HG02798 (cell line): ENCODE measurements at regions not wholly inside any gene's neighbourhood (a gene's known extent, or its start where the extent isn't known, plus 50 kb on each side); places are given as distances from the start of the nearest gene placed in this dataset.
"Not testable (repeated sequence)": the region's sequence is repeated elsewhere in the genome, so short reads cannot be mapped to it uniquely, and the experiment has no call there.

Experiments used
- ATAC-seq: cut with Tn5 transposase; IDR thresholded peaks from one replicate; pipeline ENCODE4 v1.9.1; 2021; ENCODE audit warnings: mild to moderate bottlenecking; ENCODE audit not compliant: unreplicated experiment, poor library complexity

DNA sequence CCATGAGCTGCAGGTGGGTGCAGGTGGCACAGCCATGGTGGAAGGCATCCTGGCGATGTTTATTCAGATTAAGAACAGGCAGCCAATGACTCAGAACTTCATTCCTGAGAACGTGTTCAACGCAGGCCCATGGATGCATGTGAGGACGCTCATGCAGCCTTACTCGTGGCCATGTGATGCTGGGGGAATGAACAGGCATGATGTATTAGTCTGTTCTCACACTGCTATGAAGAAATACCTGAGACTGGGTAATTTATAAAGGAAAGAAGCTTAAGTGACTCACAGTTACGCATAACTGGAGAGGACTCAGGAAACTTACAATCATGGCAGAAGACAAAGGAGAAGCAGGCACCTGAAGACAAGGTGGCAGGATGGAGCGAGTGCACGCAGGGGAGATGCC, 146.6 kb downstream of the RNASET2 start:
- no peak for ATAC-seq

DNA sequence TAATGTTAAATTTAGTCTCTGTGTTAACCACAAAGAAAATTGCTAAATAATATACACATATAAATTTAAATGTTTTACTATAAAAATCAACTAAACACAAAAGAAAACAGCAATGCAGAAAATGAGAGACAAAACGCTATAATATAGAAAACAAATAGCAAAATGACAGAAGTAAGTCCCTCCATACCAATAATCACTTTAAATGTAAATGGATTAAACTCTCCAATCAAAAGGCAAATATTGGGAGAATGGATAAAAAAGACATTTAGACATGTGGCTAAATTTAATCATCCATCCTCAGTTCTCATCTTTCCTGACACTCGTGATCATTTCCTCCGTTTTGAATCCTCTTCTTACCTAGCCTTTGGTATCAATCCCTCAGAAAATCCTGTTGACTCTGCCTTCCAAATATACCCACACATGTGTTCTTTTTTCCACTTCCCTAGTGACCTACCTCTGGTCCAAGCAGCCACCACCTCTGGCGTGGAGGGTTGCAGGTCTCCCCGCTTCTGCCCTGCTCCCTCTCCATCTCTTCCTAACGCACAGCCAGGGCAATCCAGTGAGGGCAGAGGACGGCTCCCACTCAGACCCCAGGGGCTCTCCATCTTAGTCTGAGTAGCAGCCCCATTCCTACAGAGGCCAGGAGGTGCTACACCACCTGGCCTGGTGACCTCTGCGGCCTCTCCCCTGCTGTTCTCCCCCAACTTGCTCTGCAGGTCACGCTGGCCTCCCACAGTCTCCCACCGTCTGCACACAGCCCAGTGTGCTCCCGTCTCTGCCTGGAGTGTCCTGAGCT, 149.2 kb downstream of the RNASET2 start:
- no peak for ATAC-seq

DNA sequence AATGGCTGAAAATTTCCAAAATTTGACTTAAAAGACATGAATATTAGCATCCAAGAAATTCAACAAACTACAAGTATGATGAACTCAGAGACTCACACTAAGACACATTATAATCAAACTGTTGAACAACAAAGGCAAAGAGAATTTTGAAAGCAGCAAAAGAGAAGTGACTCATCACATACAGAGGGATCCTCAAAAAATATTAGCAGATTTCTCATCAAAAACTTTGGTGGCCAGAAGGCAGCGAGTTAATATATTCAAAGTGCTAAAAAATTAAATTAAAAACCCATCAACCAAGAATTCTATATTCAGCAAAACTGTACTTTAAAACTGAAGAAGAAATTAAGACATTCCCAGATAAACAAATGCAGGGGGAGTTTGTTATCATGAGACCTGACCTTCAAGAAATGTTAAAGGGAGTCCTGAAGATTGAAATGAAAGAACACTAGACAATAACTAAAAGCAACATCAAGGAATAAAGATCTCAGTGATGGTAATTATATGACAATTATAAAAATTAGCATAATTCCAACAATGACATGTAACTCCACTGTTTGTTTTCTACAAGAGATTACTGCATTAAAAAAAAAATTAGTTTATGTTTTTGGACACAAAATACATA, 150.0 kb downstream of the RNASET2 start:
- ATAC-seq, result no peak

DNA sequence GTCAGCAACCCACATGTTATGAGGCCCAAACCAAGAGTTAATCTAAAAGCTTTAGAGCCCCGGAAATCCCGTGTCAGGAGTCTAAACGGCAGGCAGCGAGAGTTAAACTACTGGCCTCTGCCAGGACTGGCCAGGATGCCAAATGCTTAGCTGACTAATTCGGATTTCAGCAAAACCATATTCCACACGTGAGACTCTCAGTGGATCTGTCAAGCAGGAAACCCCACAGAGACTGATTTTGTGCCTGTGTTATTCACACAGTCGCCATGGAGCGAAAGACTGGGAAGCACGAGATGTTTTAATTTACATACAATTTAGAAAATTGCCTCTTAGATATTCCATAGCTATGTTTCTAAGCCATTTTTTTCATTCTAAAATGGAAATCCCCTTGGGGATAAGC, 152.9 kb downstream of the RNASET2 start:
- no peak for ATAC-seq

DNA sequence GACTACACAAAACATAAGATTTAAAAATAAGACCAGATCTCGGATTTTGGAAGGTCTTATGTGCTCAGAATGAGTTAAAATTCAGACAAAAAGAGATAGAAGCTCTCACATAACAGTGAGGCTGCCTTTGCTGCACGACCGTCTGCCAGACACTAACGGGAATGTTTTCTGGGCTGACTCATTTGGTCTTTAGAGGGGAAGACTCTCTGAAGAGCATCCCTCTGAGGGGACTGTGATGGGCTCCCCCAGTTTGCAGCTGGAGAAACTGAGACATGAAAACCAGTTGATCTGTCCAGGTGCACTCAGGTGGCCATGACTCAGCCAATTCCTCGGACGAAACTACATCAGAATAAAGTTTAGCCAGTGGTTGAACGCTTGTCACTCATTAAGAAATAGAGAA, 153.9 kb downstream of the RNASET2 start:
- no peak for ATAC-seq

DNA sequence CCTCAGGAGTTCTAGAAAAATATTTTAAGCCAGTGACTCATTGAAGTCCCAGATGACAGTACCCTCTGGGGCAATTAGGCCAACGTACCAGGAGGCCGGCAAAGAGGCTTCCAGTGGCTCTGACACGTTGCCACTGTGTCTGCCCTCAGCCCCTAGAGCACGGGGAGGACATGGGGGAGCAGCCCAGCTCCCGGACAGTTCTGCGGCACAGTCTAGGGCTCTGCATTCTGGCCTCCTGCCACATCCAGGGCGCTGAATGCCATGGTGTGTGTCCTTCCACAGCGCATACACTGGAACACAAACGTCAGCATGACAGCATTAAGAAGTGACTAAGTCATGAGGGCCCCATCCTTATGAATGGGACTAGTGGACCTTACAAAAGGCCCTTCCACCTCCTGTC, 156.2 kb downstream of the RNASET2 start:
- ATAC-seq, result no peak

DNA sequence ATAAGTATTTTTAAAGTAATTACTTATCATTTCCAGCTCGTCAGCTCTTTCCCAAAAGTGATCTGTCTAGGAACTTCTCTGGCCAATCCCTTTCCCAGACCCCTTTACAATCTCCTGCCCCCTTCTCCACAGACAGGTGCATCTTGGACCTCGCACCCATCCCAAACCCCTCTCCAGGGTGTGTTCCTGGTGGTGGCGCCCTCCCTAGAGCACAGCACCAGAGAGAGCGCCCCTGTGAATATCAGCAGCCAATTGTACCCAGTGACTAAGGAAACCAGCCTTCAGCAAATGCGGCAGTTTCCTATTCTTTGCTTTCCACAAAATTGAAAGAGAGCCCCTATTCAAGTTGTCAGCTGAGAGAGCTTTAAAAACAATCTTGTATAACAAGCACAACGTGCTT, 157.7 kb downstream of the RNASET2 start:
- ATAC-seq, result no peak

DNA sequence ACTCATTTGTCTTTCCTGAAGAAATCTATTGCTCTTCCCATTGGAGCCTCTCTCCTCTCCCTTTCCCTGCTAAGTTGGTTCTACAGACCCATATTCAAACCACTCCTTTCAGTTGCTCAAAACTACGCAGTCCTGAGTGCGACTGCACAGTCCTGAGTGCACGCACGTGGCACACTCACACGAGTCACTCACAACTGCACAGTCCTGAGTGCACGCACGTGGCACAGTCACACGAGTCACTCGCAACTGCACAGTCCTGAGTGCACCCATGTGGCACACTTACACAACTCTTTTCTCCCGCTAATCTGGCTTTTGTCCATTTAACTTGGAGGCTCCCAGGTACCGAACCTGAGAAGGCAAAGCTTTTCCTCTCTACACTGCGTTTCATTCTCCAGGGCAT, 159.7 kb downstream of the RNASET2 start:
- ATAC-seq, result no peak

DNA sequence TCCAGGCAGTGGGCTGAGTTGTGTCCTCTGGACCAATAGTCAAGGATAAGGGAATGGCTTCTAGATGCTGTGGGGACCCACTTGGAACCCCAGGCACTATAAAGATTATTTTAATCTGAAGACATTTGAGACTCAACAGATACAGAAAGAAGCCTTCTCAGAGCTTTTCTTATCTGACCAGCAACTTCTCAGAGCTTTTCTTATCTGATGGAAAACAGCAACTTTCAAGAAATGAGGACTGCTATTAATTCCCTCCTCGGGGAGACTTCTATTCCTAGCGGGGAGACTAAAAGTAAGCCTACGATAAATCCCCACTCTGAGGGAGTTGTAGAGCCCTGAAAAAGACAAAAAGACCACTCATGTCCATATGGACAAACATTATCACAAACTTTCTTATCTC, 160.5 kb downstream of the RNASET2 start:
- no peak for ATAC-seq

DNA sequence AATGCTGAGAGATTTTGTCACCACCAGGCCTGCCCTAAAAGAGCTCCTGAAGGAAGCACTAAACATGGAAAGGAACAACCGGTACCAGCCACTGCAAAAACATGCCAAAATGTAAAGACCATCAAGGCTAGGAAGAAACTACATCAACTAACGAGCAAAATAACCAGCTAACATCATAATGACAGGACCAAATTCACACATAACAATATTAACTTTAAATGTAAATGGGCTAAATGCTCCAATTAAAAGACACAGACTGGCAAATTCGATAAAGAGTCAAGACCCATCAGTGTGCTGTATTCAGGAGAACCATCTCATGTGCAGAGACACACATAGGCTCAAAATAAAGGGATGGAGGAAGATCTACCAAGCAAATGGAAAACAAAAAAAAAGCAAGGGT, 163.8 kb upstream of the RPS6KA2 start:
- not testable (repeated sequence) for ATAC-seq

DNA sequence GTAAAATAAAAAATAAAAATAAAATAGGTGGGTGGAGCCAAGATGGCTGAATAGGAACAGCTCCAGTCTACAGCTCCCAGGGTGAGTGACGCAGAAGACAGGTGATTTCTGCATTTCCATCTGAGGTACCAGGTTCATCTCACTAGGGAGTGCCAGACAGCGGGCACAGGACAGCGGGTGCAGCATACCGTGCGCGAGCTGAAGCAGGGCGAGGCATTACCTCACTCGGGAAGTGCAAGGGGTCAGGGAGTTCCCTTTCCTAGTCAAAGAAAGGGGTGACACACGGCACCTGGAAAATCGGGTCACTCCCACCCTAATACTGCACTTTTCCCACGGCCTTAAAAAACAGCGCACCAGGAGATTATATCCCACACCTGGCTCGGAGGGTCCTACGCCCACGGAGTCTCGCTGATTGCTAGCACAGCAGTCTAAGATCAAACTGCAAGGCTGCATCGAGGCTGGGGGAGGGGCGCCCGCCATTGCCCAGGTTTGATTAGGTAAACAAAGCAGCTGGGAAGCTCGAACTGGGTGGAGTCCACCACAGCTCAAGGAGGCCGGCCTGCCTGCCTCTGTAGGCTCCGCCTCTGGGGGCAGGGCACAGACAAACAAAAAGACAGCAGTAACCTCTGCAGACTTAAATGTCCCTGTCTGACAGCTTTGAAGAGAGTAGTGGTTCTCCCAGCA, 161.9 kb upstream of the RPS6KA2 start:
- ATAC-seq, result not testable (repeated sequence)

DNA sequence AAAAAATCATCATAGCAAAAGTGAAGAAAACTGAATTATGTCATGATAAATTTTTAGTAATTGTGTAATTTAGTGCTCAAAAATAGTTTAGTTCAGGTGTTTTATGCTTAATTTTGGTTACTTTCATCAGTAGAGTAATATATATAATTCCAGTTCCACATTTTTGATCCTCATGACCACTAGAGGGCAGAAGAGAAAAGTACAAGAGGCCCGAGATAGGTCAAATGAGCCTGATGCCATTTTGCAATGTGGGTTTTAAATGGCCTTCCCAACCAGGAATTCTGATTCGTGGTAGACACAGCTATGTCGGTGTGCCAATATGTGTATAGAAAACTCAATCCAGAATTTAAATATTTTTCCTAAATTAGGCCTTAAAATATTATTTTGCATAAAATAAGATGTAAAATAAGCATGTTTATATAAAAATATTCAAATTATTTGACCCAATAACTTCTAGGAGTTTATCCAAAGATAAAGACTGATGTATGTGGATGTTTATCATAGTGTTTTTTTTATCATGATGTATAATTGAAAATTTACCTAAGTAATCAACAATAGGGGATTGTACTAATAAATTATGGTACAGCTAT, 159.7 kb upstream of the RPS6KA2 start:
- no peak for ATAC-seq

DNA sequence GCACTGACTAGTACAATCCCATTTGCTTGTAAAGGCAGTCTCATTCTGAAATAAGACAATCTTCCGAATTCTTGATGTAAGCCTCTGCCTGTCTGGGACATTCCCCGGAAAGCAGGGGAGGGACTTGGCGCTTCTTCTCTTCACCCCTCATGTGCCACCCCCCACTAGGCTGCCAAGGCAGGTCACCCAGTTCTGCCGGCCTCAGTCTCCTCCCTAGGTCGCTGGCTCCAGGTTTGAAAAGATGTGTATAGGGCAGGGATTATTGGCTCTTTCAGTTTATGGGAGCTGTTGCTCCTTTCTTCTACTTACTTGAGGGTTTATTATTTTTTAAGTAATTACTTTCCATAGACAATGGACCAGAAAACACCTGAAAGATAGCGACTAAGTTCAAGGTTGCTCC, 158.1 kb upstream of the RPS6KA2 start:
- ATAC-seq, result no peak

DNA sequence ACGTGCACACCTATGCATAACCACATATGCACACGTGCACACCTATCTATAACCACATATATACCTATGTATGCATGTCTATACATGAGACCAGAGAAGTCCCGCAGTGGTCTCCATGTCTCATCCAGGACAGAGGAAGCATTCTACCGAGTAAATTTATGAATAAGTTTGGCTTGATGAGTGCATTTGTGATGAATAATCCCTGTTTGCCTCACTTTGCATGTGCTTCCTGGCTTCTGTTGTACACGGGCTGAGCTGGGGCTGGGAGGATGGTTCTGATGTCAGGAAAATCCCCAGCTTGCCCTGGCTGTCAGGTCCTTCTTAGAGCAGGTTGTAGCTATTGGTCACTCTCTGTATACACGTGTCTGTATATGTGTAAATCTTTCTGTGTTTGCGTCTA, 157.6 kb upstream of the RPS6KA2 start:
- no peak for ATAC-seq

DNA sequence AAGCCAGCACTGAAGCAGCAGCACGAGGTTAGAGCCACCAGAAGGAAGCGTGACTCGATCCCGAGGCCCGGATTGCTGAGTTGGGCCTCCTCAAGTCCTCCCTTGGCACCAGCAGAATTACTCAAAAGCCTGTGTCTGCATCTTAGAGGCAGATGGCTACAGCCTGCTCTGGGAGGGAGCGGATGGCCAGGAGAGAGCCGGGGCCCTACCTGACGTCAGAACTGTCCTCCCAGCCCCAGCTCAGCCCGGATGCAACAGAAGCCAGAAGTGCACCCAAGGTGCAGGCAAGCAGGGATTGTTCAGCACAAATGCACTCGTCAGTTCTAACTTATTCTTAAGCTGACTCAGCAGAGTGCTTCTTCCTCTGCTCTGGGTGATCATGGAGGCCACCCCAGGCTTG, 155.5 kb upstream of the RPS6KA2 start:
- ATAC-seq, result no peak

DNA sequence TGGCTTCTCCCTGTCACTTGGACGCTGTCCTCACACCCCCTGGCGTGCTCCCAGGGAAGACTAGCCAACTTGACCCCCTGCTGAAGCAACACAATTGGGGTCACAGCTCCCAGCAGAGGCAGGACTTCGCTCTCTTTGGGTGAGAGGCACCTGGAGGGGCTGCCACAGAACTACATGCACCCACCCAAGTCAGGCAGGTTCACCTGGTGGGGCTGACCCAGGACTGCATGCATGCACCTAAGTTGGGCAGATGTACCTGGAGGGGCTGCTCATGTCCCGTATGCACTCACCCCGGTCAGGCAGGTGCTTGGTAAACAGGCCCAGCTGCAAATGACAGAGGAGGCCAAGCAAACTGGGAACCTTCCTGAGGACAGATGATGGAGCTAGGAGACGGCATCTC, 154.3 kb upstream of the RPS6KA2 start:
- no peak for ATAC-seq

DNA sequence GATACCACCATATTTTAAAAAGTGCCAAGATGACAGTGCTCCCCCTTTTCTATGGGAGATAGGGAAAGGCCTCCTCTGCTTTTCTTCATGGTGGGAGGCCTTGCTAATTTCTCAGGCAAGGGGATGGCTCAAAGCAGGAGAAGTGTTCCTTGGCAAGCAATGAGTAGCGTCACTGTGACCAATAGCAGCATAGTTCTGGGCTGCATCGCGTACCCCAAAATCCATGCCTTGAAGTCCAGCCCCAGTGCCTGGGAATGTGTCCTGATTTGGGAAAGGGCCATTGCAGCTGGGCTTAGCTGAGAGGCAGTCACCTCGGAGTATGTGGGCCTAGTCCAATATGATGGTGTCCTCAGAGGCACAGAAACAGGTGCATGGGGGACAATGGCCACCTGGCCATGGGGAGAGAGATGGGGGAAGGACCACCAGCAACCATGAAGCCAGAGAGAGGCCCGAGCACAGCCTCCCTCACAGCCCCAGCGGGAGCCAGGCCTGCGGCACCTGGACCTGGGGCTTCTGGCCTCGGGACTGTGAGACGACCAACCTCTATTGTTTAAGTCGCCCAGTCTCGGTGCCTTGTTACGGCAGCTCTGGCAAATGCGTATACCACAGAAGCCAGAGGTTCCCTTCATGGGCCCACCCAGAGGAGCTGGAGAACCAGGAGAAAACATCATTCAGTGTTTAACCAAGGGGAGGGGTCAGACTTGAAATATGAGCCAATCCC, 153.1 kb upstream of the RPS6KA2 start:
- ATAC-seq, result no peak

DNA sequence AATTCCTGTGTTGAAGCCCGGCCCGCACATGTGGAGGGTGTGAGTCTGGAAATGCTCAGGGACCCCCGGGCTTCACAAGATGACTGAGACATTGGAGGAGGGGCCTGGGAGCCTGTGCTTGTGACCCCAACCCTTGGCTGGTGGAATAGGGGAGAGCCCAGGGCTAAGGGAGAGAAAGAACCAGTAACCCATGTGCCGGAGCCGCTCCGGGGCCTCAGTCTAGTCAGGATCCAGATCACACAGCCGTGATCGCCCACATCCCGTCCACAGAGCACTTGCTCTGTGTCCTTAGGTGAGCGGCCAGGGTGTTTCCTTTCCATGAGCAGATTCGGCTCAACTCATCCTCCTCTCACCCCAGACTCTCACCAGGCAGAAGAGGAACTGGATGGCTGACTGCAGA, 152.3 kb upstream of the RPS6KA2 start:
- no peak for ATAC-seq

DNA sequence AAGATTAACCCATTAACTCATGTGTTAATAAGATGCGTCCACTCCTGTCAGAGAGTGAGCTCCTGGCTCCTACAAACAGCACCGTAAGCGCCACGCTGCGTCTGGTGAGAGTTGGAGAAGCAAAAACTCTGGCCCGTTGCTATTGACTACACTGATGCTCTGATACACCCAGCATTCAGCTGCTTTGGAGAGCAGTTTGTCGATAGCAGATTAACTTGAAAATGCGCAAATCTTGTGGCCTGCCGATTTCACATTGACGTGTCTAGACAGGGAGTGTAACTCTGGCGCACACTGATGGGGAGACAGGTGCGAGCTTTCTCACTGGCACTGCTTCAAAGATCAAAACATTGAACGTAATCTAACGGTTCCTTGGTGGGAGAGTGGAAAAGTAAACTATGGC, 151.7 kb upstream of the RPS6KA2 start:
- ATAC-seq, result no peak

DNA sequence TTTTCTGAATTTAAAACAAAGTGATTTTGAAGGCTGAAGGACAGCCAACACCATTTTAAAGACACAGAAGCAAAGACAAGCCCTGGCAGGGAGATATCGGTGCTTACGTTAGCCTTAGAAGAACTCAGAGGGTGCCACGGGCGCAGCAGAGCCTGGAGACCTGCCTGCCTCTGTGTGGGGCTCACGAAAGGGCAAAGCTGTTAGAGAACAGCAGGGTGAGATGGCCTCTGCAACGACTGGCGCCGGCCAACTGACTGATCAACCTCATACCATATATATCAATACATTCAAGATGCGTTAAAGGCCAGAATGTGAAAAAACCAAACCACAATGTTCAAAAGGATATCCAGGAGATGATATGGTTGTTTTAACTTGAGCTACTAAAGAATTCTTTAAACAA, 151.0 kb upstream of the RPS6KA2 start:
- ATAC-seq, result no peak
